Hepatocyte (in vitro differentiated cells): ENCODE measurements at regions not wholly inside any gene's neighbourhood (a gene's known extent, or its start where the extent isn't known, plus 50 kb on each side); places are given as distances from the start of the nearest gene placed in this dataset.

Experiments used
- DNase-seq: peaks from one replicate; pipeline ENCODE4 v3.0.0-alpha.2; 2016; ENCODE audit warnings: low spot score
- H2AFZ ChIP-seq: fragments of 200-600 bp; sonication (generic); 2 replicates; pipeline ENCODE4 v1.6.0; 2016; ENCODE audit warnings: antibody characterized with exemption, mild to moderate bottlenecking
- H3K27ac ChIP-seq: fragments of 200-600 bp; sonication (generic); 2 replicates; pipeline ENCODE4 v1.5.1; 2016; ENCODE audit warnings: mild to moderate bottlenecking
- H3K27me3 ChIP-seq: fragments of 200-600 bp; sonication (generic); 2 replicates; pipeline ENCODE4 v1.6.1; 2016
- H3K36me3 ChIP-seq: fragments of 200-600 bp; sonication (generic); replicated peaks from 2 replicates; pipeline ENCODE4 v1.5.1; 2016; ENCODE audit warnings: low read depth; ENCODE audit not compliant: insufficient read depth
- H3K4me1 ChIP-seq: fragments of 200-600 bp; sonication (generic); 2 replicates; pipeline ENCODE4 v1.5.1; 2016; ENCODE audit warnings: mild to moderate bottlenecking, moderate library complexity; ENCODE audit not compliant: insufficient read depth
- H3K4me2 ChIP-seq: fragments of 200-600 bp; sonication (generic); 2 replicates; pipeline ENCODE4 v1.6.0; 2016
- H3K4me3 ChIP-seq: fragments of 200-600 bp; sonication (generic); 2 replicates; pipeline ENCODE4 v1.5.1; 2016; ENCODE audit warnings: mild to moderate bottlenecking
- H3K79me2 ChIP-seq: fragments of 200-600 bp; sonication (generic); 2 replicates; pipeline ENCODE4 v1.6.0; 2017; ENCODE audit warnings: mild to moderate bottlenecking
- H3K9me2 ChIP-seq: fragments of 200-600 bp; sonication (generic); replicated peaks from 2 replicates; pipeline ENCODE4 v1.6.0; 2017; ENCODE audit warnings: mild to moderate bottlenecking; ENCODE audit not compliant: insufficient read depth
- H3K9me3 ChIP-seq: fragments of 200-600 bp; sonication (generic); 2 replicates; pipeline ENCODE4 v1.5.1; 2016; ENCODE audit warnings: low read depth, mild to moderate bottlenecking
- H4K20me1 ChIP-seq: fragments of 200-600 bp; sonication (generic); 2 replicates; pipeline ENCODE4 v1.6.0; 2016; ENCODE audit warnings: mild to moderate bottlenecking; ENCODE audit not compliant: insufficient read depth, poor library complexity, severe bottlenecking
- CTCF ChIP-seq: fragments of 200-600 bp; sonication (generic); IDR thresholded peaks from 2 replicates; pipeline ENCODE4 v1.5.1; 2016; ENCODE audit warnings: antibody characterized with exemption, mild to moderate bottlenecking; ENCODE audit not compliant: poor library complexity
- EZH2 ChIP-seq: fragments of 200-600 bp; sonication (generic); IDR thresholded peaks from 2 replicates; pipeline ENCODE4 v1.6.1; 2016; ENCODE audit warnings: antibody characterized with exemption, mild to moderate bottlenecking, borderline replicate concordance
- EZH2phosphoT487 ChIP-seq: fragments of 200-600 bp; sonication (generic); IDR thresholded peaks from one replicate; pipeline ENCODE4 v1.6.1; 2018; ENCODE audit warnings: antibody characterized with exemption, mild to moderate bottlenecking, low read depth, moderate library complexity; ENCODE audit not compliant: unreplicated experiment, severe bottlenecking
- WGBS: methylation state at CpG from one replicate; pipeline ENCODE4 v1.1.6; 2016; ENCODE audit warnings: low lambda C conversion rate; ENCODE audit errors: missing lambda C conversion rate; 5-methylcytosine and 5-hydroxymethylcytosine counted together

- WGBS: 79% methylated on average over 5 of the region's 5 CpGs
- H3K9me3 ChIP-seq: no peaks in the 10 kb centered on the region
- no peak overlapping the region for H3K4me2 ChIP-seq
- H3K4me3 ChIP-seq: no peak overlapping the region
- no peak overlapping the region for H3K27ac ChIP-seq
- H3K4me1 ChIP-seq: no peaks in the 10 kb centered on the region
- no peaks in the 10 kb centered on the region for H3K79me2 ChIP-seq
- H2AFZ ChIP-seq: no peak overlapping the region
- H3K36me3 ChIP-seq: no peaks in the 10 kb centered on the region
- DNase-seq: no peak
- H4K20me1 ChIP-seq: no peaks in the 10 kb centered on the region
- no peaks in the 10 kb centered on the region for H3K9me2 ChIP-seq
- H3K27me3 ChIP-seq: no peaks in the 10 kb centered on the region
- TF ChIP-seq CTCF (no peak), EZH2phosphoT487 (no peak), EZH2 (no peak)
Observed at GRCh38 chr3:76063811-76064210, 278.5 kb upstream of the ZNF717 start.

- no peaks in the 10 kb centered on the region for H3K9me3 ChIP-seq
- H3K27me3 ChIP-seq: no peaks in the 10 kb centered on the region
- no peak overlapping the region for H3K4me2 ChIP-seq
- H4K20me1 ChIP-seq: no peaks in the 10 kb centered on the region
- H3K4me3 ChIP-seq: no peak overlapping the region
- no peaks in the 10 kb centered on the region for H3K9me2 ChIP-seq
- H3K27ac ChIP-seq: no peak overlapping the region
- H3K4me1 ChIP-seq: no peaks in the 10 kb centered on the region
- no peaks in the 10 kb centered on the region for H3K79me2 ChIP-seq
- no peak overlapping the region for H2AFZ ChIP-seq
- TF ChIP-seq CTCF (no peak), EZH2phosphoT487 (no peak), EZH2 (no peak)
- DNase-seq: no peak
- no peaks in the 10 kb centered on the region for H3K36me3 ChIP-seq
Observed at GRCh38 chr3:76065964-76066363, 280.6 kb upstream of the ZNF717 start.

- Histone ChIP-seq H3K27me3 (no peaks in the 10 kb centered on the region), H4K20me1 (no peaks in the 10 kb centered on the region), H2AFZ (no peak overlapping the region), H3K9me2 (no peaks in the 10 kb centered on the region), H3K4me1 (no peaks in the 10 kb centered on the region), H3K36me3 (no peaks in the 10 kb centered on the region), H3K4me3 (no peak overlapping the region), H3K79me2 (no peaks in the 10 kb centered on the region), H3K27ac (no peak overlapping the region), H3K4me2 (no peak overlapping the region), H3K9me3 (no peaks in the 10 kb centered on the region)
- WGBS: 96% methylated on average over 2 of the region's 2 CpGs
- no peak for TF ChIP-seq EZH2
- TF ChIP-seq CTCF: no peak
- no peak for TF ChIP-seq EZH2phosphoT487
- DNase-seq: no peak
Observed at GRCh38 chr3:76078101-76078500, 292.8 kb upstream of the ZNF717 start.

GRCh38 chr3:76083992-76084391 lies 298.6 kb upstream of the ZNF717 start:
- Histone ChIP-seq H3K27me3 (no peaks in the 10 kb centered on the region), H3K4me3 (no peak overlapping the region), H3K36me3 (no peaks in the 10 kb centered on the region), H3K27ac (no peak overlapping the region), H3K9me2 (no peaks in the 10 kb centered on the region), H3K9me3 (no peaks in the 10 kb centered on the region), H3K4me1 (no peaks in the 10 kb centered on the region), H3K79me2 (no peaks in the 10 kb centered on the region), H2AFZ (no peak overlapping the region), H4K20me1 (no peaks in the 10 kb centered on the region), H3K4me2 (no peak overlapping the region)
- TF ChIP-seq EZH2phosphoT487 (no peak), EZH2 (no peak), CTCF (no peak)
- no peak for DNase-seq
- WGBS: 87% methylated on average over 3 of the region's 3 CpGs
